ENCODE measurements at regions not wholly inside any gene's neighbourhood (a gene's known extent, or its start where the extent isn't known, plus 50 kb on each side); places are given as distances from the start of the nearest gene placed in this dataset.

- POLR2A ChIA-PET, result no interaction called here
- Histone ChIP-seq H3K27ac (ENCODE audit: extremely low read depth, low read depth, low read length) (no peak overlapping the region), H3K4me1 (ENCODE audit: control insufficient read depth, insufficient read depth, low read length) (no peaks in the 10 kb centered on the region), H3K9me3 (ENCODE audit: control insufficient read depth, insufficient read depth, low read depth, low read length) (no peaks in the 10 kb centered on the region), H3K36me3 (ENCODE audit: control insufficient read depth in 2 of 2, insufficient read depth in 1 of 2, low read length in 2 of 2) (no peaks in the 10 kb centered on the region), H3K4me3 (ENCODE audit: low read depth, low read length) (no peak overlapping the region)
- CTCF ChIA-PET, result no interaction called here
- no peak for TF ChIP-seq ZIC2 (tag by site-specific recombination; IDR thresholded peaks at IDR 0.05)
- no peak for TF ChIP-seq ZNF248 (tag by site-specific recombination; IDR thresholded peaks at IDR 0.05)
- no peak for TF ChIP-seq ZBTB20 (tag by site-specific recombination; IDR thresholded peaks at IDR 0.05)
- no peak for TF ChIP-seq RBAK (tag by site-specific recombination; IDR thresholded peaks at IDR 0.05)
- TF ChIP-seq YY1 (tag by site-specific recombination; IDR thresholded peaks at IDR 0.05), result no peak
- TF ChIP-seq, protein P1, sequence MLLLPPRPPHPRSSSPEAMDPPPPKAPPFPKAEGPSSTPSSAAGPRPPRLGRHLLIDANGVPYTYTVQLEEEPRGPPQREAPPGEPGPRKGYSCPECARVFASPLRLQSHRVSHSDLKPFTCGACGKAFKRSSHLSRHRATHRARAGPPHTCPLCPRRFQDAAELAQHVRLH (tag by site-specific recombination; IDR thresholded peaks at IDR 0.05), result no peak
- no peak for TF ChIP-seq ZNF311 (tag by site-specific recombination; IDR thresholded peaks at IDR 0.05; ENCODE audit: borderline replicate concordance)
- no peak for TF ChIP-seq ZNF768 (tag by site-specific recombination; IDR thresholded peaks at IDR 0.05)
- no peak for TF ChIP-seq ZNF670 (tag by site-specific recombination; IDR thresholded peaks at IDR 0.05; ENCODE audit: low read depth)
- no peak for TF ChIP-seq PRDM6 (tag by site-specific recombination; IDR thresholded peaks at IDR 0.05)
- TF ChIP-seq OSR2 (tag by site-specific recombination; IDR thresholded peaks at IDR 0.05), result no peak
- no peak for TF ChIP-seq BCL11A (tag by site-specific recombination; IDR thresholded peaks at IDR 0.05; ENCODE audit: low read depth)
- TF ChIP-seq, protein P2, sequence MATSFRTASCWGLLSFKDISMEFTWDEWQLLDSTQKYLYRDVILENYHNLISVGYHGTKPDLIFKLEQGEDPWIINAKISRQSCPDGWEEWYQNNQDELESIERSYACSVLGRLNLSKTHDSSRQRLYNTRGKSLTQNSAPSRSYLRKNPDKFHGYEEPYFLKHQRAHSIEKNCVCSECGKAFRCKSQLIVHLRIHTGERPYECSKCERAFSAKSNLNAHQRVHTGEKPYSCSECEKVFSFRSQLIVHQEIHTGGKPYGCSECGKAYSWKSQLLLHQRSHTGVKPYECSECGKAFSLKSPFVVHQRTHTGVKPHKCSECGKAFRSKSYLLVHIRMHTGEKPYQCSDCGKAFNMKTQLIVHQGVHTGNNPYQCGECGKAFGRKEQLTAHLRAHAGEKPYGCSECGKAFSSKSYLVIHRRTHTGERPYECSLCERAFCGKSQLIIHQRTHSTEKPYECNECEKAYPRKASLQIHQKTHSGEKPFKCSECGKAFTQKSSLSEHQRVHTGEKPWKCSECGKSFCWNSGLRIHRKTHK (tag by site-specific recombination; IDR thresholded peaks at IDR 0.05), result no peak
- no peak for TF ChIP-seq ZFHX2 (tag by site-specific recombination; conservative IDR thresholded peaks at IDR 0.05)
- TF ChIP-seq KLF8 (tag by site-specific recombination; IDR thresholded peaks at IDR 0.05), result no peak
- no peak for TF ChIP-seq ZBTB10 (tag by site-specific recombination; IDR thresholded peaks at IDR 0.05)
Measured at GRCh38 chr22:49413146-49413545, 414.5 kb downstream of the BRD1 start.

GRCh38 chr22:49412236-49412635 is 415.4 kb downstream of the BRD1 start:
- Histone ChIP-seq H3K9me3 (ENCODE audit: control insufficient read depth, insufficient read depth, low read depth, low read length) (no peaks in the 10 kb centered on the region), H3K4me3 (ENCODE audit: low read depth, low read length) (no peak overlapping the region), H3K36me3 (ENCODE audit: control insufficient read depth in 2 of 2, insufficient read depth in 1 of 2, low read length in 2 of 2) (no peaks in the 10 kb centered on the region), H3K4me1 (ENCODE audit: control insufficient read depth, insufficient read depth, low read length) (no peaks in the 10 kb centered on the region), H3K27ac (ENCODE audit: extremely low read depth, low read depth, low read length) (no peak overlapping the region)
- CTCF ChIA-PET, result interaction anchor here (0.6 kb wide), 1 partner anchor 269 kb away, joined by 3 read pairs; no protein-coding TSS in a partner anchor
- POLR2A ChIA-PET, result no interaction called here
- TF ChIP-seq ZNF433 (tag by site-specific recombination; IDR thresholded peaks at IDR 0.05; ENCODE audit: low read depth) (no peak), ZNF155 (tag by site-specific recombination; IDR thresholded peaks at IDR 0.05) (no peak), ZNF76 (tag by site-specific recombination; IDR thresholded peaks at IDR 0.05; ENCODE audit: borderline replicate concordance, low read depth) (no peak), ZNF248 (tag by site-specific recombination; IDR thresholded peaks at IDR 0.05) (no peak), ZNF530 (tag by site-specific recombination; IDR thresholded peaks at IDR 0.05; ENCODE audit: low read depth) (no peak), ZNF571 (tag by site-specific recombination; IDR thresholded peaks at IDR 0.05) (no peak), ZNF211 (tag by site-specific recombination; IDR thresholded peaks at IDR 0.05; ENCODE audit: low read depth) (no peak), ZNF610 (tag by site-specific recombination; IDR thresholded peaks at IDR 0.05; ENCODE audit: borderline replicate concordance) (no peak), KLF1 (tag by site-specific recombination; IDR thresholded peaks at IDR 0.05) (no peak), ZNF48 (tag by site-specific recombination; IDR thresholded peaks at IDR 0.05) (no peak), ZNF404 (tag by site-specific recombination; IDR thresholded peaks at IDR 0.05) (no peak), ZSCAN23 (tag by site-specific recombination; IDR thresholded peaks at IDR 0.05) (no peak), ATF2 (tag by site-specific recombination; IDR thresholded peaks at IDR 0.05; ENCODE audit: low read depth) (no peak)
- TF ChIP-seq, protein P3, sequence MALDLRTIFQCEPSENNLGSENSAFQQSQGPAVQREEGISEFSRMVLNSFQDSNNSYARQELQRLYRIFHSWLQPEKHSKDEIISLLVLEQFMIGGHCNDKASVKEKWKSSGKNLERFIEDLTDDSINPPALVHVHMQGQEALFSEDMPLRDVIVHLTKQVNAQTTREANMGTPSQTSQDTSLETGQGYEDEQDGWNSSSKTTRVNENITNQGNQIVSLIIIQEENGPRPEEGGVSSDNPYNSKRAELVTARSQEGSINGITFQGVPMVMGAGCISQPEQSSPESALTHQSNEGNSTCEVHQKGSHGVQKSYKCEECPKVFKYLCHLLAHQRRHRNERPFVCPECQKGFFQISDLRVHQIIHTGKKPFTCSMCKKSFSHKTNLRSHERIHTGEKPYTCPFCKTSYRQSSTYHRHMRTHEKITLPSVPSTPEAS (tag by site-specific recombination; IDR thresholded peaks at IDR 0.05), result no peak
